ENCODE measurements at regions not wholly inside any gene's neighbourhood (a gene's known extent, or its start where the extent isn't known, plus 50 kb on each side); places are given as distances from the start of the nearest gene placed in this dataset.

GRCh38 chr16:14360326-14361037 is 269.6 kb downstream of the PARN start:
- no peak for DNase-seq

- no peak for DNase-seq
Measured at GRCh38 chr16:14358697-14359305, 271.3 kb downstream of the PARN start.

- no peak for DNase-seq
Measured at GRCh38 chr16:14357328-14357727, 272.7 kb downstream of the PARN start.

DNA sequence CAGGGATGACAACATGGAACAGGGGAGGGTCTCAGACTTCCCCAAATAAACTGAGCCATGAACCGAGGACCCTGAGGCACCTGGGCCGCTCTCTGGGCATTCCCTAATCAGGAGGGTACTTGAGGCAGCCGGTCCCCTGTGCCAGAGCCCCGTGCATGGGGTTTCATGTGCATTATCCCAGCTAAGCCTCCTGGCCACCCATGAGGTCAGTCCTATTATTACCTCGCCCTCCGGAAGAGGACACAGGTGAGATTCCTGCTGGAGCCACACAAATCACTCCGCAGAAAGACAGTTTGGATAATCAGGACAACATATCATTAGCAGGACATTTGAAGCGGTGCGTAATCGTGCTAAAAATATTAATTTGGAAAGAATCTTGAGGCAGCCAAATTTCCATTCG is 274.0 kb downstream of the PARN start:
- DNase-seq = no peak

GRCh38 chr16:14354561-14355351 is 275.3 kb downstream of the PARN start:
- DNase-seq = no peak

- DNase-seq = no peak
Measured at GRCh38 chr16:14353340-14353739, 276.7 kb downstream of the PARN start.

GRCh38 chr16:14351647-14352046 is 278.4 kb downstream of the PARN start:
- DNase-seq = no peak

GRCh38 chr16:14350626-14351025 is 279.4 kb downstream of the PARN start:
- no peak for DNase-seq

DNA sequence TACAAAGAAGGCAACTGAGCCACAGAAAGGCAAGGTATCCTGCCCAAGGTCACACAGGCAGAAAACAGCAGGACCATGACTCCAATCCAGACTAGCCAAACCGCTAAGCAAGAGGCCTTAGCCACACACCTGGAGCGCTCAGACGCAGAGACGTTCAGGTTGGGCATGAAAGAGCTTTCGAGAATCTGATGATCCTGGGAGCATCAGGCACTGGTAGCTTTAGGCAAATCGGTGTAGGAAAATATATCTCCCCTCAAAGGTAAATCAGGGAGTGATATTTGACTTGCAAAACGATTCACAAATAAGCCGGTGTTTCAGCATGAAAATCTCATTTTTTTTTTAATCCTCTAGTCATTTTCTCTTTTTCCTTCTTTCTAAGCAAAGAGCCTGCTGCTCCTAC is 279.0 kb downstream of the MRTFB start:
- DNase-seq = no peak

DNA sequence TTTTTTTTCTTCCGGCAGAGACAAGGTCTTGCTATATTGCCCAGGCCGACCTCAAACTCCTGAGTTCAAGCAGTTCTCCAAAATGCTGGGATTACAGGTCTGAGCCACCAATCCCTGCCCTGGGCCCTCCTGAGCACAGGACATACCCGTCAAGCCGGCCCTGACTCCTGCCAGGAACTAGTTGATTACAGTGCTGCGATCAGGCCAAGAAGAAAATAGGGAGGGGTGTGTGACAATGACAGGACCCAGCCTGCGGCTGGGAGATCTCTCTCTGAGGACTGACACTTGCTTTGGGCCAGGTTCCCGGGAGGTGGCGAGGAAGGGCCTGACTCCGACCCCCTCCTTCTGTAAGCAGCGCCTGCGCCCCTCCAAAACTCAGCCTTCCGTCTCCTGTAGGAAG is 276.6 kb downstream of the MRTFB start:
- no peak for DNase-seq

DNA sequence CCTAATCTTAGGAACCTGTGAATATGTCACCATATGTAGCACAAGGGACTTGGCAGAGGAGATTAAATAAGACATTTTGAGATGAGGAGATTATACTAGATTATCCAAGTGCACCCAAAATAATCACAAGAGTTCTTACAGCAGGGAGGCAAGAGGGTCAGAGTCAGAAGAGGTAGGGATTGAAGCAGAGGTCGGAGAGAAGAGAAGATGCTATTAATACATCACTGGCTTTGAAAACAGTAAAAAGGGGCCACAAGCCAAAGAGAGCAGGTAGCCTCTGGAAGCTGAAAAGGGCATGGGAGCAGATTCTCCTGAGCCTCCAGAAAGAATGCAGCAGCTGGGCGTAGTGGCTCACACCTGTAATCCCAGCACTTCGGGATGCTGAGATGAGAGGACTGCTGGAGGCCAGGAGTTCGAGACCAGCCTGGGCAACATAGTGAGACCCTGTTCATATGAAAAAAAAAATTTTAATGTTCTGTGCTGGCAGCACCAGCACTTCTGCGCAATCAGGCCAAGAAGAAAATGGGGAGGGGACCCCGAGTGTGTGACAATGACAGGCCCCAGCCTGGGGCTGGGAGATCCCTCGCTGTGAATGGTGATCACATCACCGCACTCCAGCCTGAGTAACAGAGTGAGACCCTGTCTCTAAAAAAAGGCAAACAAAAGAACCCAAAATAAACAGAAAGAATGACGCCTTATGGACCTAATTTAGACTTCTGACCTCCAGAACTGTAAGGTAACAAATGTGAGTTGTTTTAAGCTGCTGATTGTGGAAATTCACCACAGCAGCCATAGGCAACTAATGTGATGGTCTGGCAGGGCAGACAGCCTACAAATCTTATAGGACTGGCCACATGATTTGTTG is 275.4 kb downstream of the MRTFB start:
- DNase-seq = no peak

GRCh38 chr16:14345512-14346115 is 274.5 kb downstream of the MRTFB start:
- no peak for DNase-seq

- no peak for DNase-seq
Measured at GRCh38 chr16:14344945-14345344, 273.8 kb downstream of the MRTFB start.

DNA sequence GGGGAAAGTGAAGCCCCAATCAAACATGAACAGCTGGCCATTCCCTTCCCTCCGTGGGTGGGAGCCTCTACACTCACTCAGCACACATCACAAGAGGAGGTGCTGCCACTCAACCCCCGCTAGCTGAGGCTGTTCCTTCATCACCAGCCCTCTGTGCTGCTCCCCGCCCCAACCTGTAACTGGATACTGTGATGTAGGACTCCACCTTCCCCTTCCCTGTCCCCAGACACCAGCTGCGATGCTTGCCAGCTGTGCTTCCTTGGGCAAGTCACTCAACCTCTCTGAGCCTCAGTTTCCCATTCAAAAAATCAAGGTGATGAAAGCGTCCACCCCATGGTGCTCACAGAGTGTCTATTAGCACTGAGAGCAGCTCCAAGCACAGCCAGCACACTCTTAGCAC is 273.2 kb downstream of the MRTFB start:
- DNase-seq = no peak

- DNase-seq = no peak
Measured at GRCh38 chr16:14341324-14342225, 270.5 kb downstream of the MRTFB start.

- no peak for DNase-seq
Measured at GRCh38 chr16:14339694-14340093, 268.6 kb downstream of the MRTFB start.

DNA sequence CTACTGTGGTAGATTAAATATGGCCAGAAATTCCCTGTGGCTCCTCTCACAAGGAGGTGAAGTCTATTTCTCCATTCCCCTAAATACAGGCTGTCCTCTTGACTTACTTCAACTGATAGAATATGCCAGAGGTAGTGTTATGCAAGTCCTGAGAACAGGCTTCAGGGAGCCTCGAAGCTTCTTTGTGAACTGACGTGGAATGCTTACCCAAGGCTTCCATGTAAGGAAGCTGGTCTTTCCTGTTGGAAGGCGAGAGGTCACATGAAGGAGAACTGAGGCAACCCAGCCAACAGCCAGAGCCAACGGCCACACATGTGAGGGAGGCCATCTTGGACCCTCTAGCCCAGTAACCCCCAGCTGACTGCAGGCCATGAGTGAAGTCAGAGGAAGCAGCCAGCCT is 267.9 kb downstream of the MRTFB start:
- no peak for DNase-seq

- no peak for DNase-seq
Measured at GRCh38 chr16:14338236-14338635, 267.1 kb downstream of the MRTFB start.

- DNase-seq = no peak
Measured at GRCh38 chr16:14337303-14338191, 266.4 kb downstream of the MRTFB start.

DNA sequence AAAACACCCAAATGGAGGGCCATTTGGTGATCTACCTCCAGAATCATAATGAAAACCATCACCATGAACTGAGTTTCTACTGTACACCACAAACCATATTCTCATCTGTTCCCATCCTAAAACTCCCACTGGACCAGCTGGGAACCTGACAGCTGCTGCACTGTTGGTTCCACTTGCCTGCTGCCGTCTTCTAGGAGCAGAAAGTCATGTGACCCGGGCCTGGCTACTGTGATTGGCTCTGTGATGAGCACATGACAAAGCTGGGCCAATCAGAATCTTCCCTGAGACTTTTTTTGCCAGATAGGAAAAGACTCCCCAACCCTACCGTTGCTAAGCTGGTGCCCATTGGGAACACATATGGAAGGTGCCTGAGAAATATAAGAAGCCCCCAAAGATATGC is 264.2 kb downstream of the MRTFB start:
- no peak for DNase-seq

All from NCI-H345 (cell line).